ENCODE measurements at regions not wholly inside any gene's neighbourhood (a gene's known extent, or its start where the extent isn't known, plus 50 kb on each side); places are given as distances from the start of the nearest gene placed in this dataset.
"Not testable (repeated sequence)": the region's sequence is repeated elsewhere in the genome, so short reads cannot be mapped to it uniquely, and the experiment has no call there.

- not testable (repeated sequence) for DNase-seq (ENCODE audit: low read depth)
These were observed 1093.1 kb upstream of the DEFB115 start for GRCh38 chr20:30164389-30164788.

GRCh38 chr20:30167540-30167939 lies 1089.9 kb upstream of the DEFB115 start:
- no peak for DNase-seq (ENCODE audit: low read depth)

DNA sequence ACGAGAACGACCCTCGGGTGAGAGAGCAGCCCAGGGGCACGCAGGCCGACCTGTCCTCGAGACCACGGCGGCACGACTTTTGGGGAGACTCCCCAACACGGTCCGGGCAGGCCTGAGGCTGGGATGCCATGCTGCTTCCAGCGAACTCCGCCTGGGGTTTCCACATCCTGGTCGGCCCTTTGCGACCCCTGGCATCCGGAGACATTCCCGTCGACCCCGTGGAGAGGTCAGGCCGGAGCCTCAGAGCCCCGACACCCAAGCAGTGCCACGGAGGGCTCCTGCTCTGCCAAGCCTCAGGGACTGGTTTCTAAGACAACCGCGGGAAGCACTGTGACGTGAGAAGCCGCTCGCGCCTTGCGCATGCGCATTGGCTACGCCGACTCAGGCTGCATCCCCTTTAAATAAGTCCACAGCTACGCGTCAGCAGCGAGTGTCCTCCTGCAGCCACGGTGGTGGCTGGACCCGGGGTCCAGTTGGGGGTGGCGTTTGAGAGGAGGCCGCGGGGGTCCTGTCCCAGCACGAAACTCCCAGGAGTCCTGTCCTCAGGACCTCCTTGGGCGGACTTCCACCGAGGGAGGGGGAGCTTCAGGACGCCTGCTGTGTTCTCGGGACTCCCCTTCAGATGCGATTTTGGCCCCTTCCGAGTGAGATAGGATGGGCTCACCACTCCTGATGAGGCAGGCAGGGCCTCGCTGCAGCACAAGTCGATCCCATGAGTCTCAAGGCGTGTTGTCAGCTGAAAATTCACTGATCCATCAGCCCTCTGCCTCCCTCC lies 1089.3 kb upstream of the DEFB115 start:
- no peak for DNase-seq (ENCODE audit: low read depth)

- DNase-seq (ENCODE audit: low read depth), result no peak
These were observed 1088.7 kb upstream of the DEFB115 start for GRCh38 chr20:30168800-30169138.

- DNase-seq (ENCODE audit: low read depth), result no peak
These were observed 1081.8 kb upstream of the DEFB115 start for GRCh38 chr20:30175681-30176080.

DNA sequence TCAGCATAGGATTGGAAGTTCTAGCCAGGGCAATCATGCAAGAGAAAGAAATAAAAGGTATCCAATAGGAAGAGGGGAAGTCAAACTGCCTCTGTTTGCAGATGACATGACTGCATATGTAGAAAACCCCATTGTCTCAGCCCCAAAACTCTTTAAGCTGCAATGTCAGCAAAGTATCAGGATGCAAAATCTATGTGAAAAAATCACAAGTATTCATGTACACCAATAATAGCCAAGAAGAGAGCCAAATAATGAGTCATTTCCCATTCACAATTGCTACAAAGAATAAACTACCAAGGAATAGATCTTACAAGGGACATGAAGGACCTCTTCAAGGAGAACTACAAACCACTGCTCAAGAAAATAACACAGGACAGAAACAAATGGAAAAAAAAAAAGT lies 1074.3 kb upstream of the DEFB115 start:
- not testable (repeated sequence) for DNase-seq (ENCODE audit: low read depth)

DNA sequence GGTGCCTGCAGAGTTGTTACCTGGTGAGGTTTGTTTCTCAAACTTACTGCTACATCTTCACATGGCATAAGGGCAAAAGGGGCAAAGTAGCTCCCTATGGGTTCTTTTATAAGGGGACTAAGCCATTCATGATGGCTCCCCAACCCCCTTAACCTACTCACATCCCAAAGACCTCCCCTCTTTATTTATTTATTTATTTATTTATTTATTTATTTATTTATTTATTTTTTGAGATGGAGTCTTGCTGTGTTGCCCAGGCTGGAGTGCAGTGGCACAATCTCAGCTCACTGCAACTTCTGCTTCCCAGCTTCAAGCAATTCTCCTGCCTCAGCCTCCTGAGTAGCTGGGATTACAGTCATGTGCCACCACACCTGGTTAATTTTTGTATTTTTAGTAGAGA lies 1065.7 kb upstream of the DEFB115 start:
- DNase-seq (ENCODE audit: low read depth), result not testable (repeated sequence)

- not testable (repeated sequence) for DNase-seq (ENCODE audit: low read depth)
These were observed 1023.0 kb upstream of the DEFB115 start for GRCh38 chr20:30234477-30234876.

GRCh38 chr20:30275073-30275472 lies 982.4 kb upstream of the DEFB115 start:
- not testable (repeated sequence) for DNase-seq (ENCODE audit: low read depth)

DNA sequence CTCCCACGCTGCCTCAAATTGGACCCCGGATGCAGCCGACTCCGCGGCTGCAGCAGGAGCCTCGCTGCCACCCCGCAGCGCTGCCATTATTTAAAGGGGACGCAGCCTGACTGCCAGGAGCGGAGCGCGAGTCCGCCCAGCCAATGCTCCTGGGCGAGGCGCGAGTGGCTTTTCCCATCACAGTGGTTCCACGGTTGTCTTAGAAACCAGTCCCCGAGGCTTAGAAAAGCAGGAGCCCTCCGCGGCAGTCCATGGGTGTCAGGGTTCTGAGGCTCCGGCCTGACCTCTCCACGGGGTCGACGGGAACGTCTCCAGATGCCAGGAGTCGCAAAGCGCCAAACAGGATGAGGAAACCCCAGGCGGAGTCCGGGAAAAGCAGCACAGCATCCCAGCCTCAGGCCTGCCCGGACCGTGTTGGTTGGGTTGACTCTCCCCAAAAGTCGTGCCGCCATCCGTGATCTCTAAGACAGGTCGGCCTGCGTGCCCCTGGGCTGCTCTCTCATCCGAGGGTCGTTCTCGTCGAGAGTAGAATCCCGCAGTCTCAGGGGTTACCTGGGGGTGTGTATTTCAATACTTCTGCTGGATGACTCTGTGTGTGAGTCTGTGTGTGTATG lies 975.8 kb upstream of the DEFB115 start:
- no peak for DNase-seq (ENCODE audit: low read depth)

DNA sequence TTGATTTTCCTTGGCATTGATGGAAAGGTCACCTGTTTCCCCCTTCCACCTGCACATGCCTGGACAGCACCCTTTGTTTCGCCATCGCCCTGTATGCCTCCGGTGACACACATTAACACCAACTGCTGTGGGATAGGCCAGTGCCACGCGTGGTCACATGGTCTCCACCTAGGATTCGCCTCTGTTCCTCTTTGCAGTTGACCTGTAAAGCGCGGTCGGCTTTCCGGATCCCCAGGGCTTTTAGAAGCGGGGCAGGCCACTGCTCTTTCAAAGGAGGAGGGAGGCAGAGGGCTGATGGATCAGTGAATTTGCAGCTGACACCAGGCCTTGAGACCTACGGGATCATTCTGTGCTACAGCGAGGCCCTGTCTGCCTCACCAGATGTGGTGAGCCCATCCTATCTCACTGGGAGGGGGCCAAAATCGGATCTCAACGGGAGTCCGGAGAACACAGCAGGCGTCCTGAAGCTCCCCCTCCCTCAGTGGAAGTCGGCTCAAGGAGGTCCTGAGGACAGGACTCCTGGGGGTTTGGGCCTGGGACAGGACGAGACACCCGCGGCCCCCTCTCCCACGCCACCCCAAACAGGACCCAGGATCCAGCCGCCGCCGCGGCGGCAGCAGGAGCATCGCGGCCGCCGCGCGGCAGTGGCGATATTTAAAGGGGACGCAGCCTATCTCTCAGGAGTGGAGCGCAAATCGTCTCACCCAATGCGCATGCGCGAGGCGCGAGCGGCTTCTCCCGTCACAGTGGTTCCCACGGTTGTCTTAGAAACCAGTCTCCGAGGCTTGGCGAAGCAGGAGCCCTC lies 973.8 kb upstream of the DEFB115 start:
- DNase-seq (ENCODE audit: low read depth), result peak; percentile 3

GRCh38 chr20:30284281-30284905 lies 973.1 kb upstream of the DEFB115 start:
- no peak for DNase-seq (ENCODE audit: low read depth)

- no peak for DNase-seq (ENCODE audit: low read depth)
These were observed 971.8 kb upstream of the DEFB115 start for GRCh38 chr20:30285677-30286076.

DNA sequence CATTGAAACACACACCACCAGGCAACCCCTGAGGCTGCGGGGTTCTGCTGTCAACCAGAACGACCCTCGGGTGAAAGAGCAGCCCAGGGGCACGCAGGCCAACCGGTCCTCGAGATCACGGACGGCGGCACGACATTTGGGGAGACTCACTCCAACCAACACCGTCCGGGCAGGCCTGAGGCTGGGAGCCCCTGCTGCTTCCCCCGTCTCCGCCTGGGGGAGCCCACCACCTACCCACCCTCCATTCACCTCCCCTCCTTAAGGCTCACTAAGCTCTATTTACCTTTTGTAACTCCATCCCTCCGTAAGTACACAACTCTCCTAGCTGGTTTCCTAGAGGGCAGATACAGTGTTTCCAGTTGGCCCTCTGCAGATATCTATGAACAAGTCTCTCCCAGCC lies 971.3 kb upstream of the DEFB115 start:
- no peak for DNase-seq (ENCODE audit: low read depth)

- DNase-seq (ENCODE audit: low read depth), result not testable (repeated sequence)
These were observed 970.0 kb upstream of the DEFB115 start for GRCh38 chr20:30287459-30287858.

GRCh38 chr20:30288346-30288745 lies 969.1 kb upstream of the DEFB115 start:
- DNase-seq (ENCODE audit: low read depth), result no peak

- DNase-seq (ENCODE audit: low read depth), result not testable (repeated sequence)
These were observed 968.4 kb upstream of the DEFB115 start for GRCh38 chr20:30289049-30289448.

- DNase-seq (ENCODE audit: low read depth), result not testable (repeated sequence)
These were observed 967.7 kb upstream of the DEFB115 start for GRCh38 chr20:30289711-30290141.

DNA sequence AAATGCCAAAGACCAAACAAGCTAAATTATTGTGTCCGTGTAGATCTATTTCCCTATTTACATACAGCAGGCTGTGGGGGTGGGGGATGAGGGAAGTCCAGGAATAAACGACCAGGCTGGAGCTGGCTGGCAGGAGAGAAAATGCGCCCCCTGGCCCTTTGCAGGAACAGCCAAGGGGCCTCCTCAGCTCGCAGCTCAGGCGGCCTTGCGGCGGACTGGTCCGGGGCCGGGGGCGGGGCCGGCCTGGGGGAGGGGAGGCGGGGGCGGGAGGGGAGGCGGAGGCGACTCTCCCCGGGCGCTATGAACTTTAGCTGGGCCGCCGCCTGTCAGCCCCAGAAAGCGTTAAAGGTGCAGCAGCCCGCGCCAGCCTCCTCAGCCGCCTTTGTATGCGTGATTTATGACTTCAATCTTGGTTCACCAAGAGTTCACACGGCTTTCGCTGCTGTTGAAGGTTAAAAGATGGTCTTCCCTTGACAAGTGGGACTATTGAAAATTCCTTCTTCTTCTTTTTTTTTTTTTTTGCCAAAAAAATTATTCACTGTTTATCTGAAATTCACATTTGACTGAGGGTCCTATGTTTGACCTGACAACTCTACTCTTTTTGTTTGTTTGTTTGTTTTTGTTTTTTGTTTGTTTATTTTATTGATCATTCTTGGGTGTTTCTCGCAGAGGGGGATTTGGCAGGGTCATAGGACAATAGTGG lies 967.0 kb upstream of the DEFB115 start:
- DNase-seq (ENCODE audit: low read depth), result not testable (repeated sequence)

GRCh38 chr20:30291064-30291379 lies 966.4 kb upstream of the DEFB115 start:
- not testable (repeated sequence) for DNase-seq (ENCODE audit: low read depth)

DNA sequence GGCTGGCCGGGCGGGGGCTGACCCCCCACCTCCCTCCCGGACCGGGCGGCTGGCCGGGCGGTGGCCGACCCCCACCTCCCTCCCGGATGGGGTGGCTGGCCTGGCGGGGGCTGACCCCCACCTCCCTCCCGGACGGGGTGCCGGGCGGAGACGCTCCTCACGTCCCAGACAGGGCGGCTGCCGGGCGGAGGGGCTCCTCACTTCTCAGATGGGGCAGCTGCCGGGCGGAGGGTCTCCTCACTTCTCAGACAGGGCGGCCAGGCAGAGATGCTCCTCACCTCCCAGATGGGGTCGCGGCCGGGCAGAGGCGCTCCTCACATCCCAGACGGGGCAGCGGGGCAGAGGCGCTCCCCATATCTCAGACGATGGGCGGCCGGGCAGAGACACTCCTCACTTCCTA lies 965.8 kb upstream of the DEFB115 start:
- not testable (repeated sequence) for DNase-seq (ENCODE audit: low read depth)

DNA sequence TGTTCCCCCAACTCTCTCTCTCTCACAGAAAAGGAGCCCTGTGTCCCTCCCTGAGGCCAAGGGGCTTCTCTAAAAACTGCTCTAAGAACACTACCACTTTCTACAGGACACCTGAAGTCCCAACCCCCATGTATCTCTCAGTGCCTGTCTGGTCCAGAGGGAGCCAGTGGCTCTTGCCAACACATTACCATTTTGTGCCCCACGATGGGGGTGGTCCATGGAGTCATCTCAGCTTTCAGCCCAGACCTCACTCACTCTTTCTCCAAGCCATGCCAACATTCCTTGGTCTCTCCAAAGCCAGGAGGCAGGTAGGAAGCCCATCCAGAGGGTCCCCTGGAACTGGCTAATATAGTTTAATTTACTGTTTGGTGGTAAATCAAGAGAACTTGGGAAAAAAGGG lies 962.1 kb upstream of the DEFB115 start:
- not testable (repeated sequence) for DNase-seq (ENCODE audit: low read depth)

Measured in EH (cell line).